Parathyroid adenoma (tissue), 2 donors: ENCODE measurements at regions not wholly inside any gene's neighbourhood (a gene's known extent, or its start where the extent isn't known, plus 50 kb on each side); places are given as distances from the start of the nearest gene placed in this dataset.
A peak's percentile ranks its signal among the peaks of the same experiment; 100 is the strongest.

Experiments used
- H2AFZ ChIP-seq: fragments of 300-600 bp; sonication (generic); one replicate; pipeline ENCODE4 v1.7.0; 2017; ENCODE audit warnings: antibody characterized with exemption, mild to moderate bottlenecking
- H3K27ac ChIP-seq: fragments of 300-600 bp; sonication (generic); one replicate; pipeline ENCODE4 v1.7.0; 2017
- H3K27me3 ChIP-seq: fragments of 300-600 bp; sonication (generic); one replicate; pipeline ENCODE4 v1.7.0; 2017; ENCODE audit warnings: low read length; ENCODE audit not compliant: control insufficient read depth, insufficient read depth
- H3K36me3 ChIP-seq: fragments of 300-600 bp; sonication (generic); one replicate; pipeline ENCODE4 v1.7.0; 2017; ENCODE audit warnings: low read length; ENCODE audit not compliant: control insufficient read depth, insufficient read depth
- H3K4me1 ChIP-seq: fragments of 300-600 bp; sonication (generic); one replicate; pipeline ENCODE4 v1.7.0; 2017; ENCODE audit warnings: control low read depth
- H3K4me2 ChIP-seq: fragments of 300-600 bp; sonication (generic); one replicate; pipeline ENCODE4 v1.7.0; 2017; ENCODE audit warnings: low read length
- H3K4me3 ChIP-seq: fragments of 300-600 bp; sonication (generic); one replicate; pipeline ENCODE4 v1.7.0; 2017; ENCODE audit warnings: low read depth, low read length
- H3K79me2 ChIP-seq: fragments of 300-600 bp; sonication (generic); one replicate; pipeline ENCODE4 v1.7.0; 2017; ENCODE audit warnings: control low read depth
- H3K9ac ChIP-seq: fragments of 300-600 bp; sonication (generic); one replicate; pipeline ENCODE4 v1.7.0; 2017; ENCODE audit warnings: mild to moderate bottlenecking
- H3K9me3 ChIP-seq: fragments of 300-600 bp; sonication (generic); one replicate; pipeline ENCODE4 v1.7.0; 2017; ENCODE audit warnings: low read length; ENCODE audit not compliant: control insufficient read depth
- CTCF ChIP-seq: fragments of 300-600 bp; sonication (generic); IDR thresholded peaks from one replicate; pipeline ENCODE4 v1.7.0; 2017; ENCODE audit warnings: antibody characterized with exemption, mild to moderate bottlenecking
- donor health status: primary hyperparathyroidism.

DNA sequence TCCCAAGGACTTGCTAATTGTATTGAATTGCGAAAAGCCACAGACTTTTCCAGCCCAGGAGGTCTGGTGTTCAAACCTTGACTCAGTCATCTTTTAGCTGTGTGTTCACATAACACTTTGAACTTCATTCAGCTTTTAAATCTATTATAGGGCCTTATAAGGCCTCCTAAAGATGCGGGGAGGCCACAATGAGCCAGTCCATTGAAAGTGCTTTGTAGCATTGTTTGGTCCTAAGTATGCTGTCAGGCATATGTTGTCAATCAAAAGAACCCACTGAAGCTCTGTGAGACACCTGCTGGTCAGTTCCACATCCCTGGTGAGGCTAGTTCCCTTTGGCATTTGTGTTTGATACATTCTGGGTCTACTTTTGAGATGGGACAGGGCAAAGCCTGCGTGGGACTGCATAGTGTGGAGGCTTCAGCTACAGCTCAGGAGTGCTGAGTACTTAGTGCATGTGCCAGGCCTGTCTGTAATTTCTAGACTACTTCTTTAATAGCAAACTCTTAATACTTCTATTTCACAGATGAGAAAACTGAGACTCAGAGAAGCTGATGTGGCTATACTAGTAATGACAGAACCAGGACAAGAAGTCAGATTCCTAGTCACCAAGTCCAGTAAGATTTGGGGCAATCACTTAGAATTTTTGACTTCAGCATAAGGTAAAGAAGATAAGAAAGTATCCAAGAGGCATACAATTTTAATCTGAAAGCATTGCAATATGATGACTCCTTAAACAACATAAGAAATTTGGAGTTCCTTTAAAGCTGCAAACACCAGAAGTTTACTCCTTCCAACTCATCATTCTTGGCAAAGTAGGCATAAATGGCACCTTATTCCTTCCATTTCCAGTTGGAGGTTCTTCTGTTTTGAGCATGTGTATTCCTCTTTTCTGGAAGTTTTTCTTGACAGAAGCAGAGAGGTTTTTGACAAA lies 213.0 kb downstream of the PDCD6IP start:
- H3K36me3 ChIP-seq = no peaks in the 10 kb centered on the region
- TF ChIP-seq CTCF = no peak

DNA sequence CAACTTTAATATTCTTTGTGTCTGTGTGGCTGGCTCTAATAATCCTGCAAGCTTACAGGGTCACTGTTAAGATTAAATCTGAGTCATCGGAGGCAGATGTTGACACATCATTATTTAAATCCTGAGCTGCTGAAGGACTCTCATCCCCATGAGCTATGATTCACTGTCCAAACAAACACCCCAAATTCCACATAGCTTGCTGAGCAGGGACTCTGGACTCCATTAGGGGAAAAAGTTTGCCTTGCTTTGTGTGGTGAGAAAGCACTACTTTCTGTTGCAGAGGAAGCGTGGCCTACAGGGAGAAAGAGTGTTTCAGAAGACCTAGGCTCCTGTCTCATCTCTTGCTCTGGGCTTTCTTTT lies 213.7 kb downstream of the PDCD6IP start:
- Histone ChIP-seq H3K27me3 (no peaks in the 10 kb centered on the region), H3K9me3 (no peaks in the 10 kb centered on the region), H3K4me2 (no peak overlapping the region), H3K4me3 (no peak overlapping the region), H2AFZ (peak overlapping the region; percentile 59), H3K4me1 (peaks cover 3% of the 10 kb centered on the region), H3K36me3 (no peaks in the 10 kb centered on the region), H3K27ac (no peak overlapping the region), H3K79me2 (no peaks in the 10 kb centered on the region), H3K9ac (no peak overlapping the region)
- TF ChIP-seq CTCF = no peak

More for the DNA sequence above, 213.0 kb downstream of the PDCD6IP start:
- no peaks in the 10 kb centered on the region for H3K79me2 ChIP-seq
- H2AFZ ChIP-seq = peak overlapping the region; percentile 59
- no peak overlapping the region for H3K27ac ChIP-seq
- H3K4me1 ChIP-seq = peaks cover 3% of the 10 kb centered on the region
- H3K4me2 ChIP-seq = no peak overlapping the region
- no peak overlapping the region for H3K4me3 ChIP-seq
- H3K9me3 ChIP-seq = no peaks in the 10 kb centered on the region
- no peak overlapping the region for H3K9ac ChIP-seq
- H3K27me3 ChIP-seq = no peaks in the 10 kb centered on the region

DNA sequence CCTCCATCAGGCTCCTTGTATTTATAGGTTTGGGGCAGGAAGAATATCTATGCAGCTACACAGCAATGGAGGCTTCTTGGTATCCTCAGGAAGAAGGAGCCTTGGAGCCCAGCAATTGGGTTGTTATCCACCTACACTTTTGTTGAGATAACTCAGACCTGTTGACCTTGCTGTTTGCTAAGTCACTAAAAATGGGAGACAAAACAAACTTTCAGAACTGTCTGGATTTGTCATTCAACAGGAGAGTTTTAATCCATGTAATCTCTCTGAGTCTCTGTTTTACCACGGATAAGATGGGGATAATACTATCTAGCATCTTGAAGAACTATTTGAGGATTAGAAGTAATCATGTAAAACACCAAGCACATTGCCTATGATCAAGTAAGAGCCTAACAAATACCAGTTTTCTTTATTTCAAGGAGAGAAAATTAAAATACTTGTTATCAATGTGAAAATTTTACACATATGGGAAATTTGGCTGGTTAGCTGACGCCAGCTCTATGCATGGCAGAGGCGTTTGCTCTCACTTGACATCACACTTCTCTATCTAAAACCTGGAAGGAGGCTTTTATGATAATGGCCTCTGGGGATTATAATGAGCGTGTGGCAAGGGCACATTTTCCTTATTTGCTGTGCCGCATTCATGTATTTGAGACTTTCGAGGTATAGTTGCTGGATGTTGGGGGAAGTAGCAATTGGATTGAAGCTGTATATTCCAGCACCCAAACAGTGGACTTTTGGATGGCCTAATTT lies 215.6 kb downstream of the PDCD6IP start:
- no peak overlapping the region for H3K9ac ChIP-seq
- no peak overlapping the region for H3K4me2 ChIP-seq
- no peaks in the 10 kb centered on the region for H3K36me3 ChIP-seq
- peaks cover 3% of the 10 kb centered on the region for H3K4me1 ChIP-seq
- no peaks in the 10 kb centered on the region for H3K9me3 ChIP-seq
- H3K4me3 ChIP-seq = no peak overlapping the region
- H3K27me3 ChIP-seq = no peaks in the 10 kb centered on the region
- H3K79me2 ChIP-seq = no peaks in the 10 kb centered on the region
- no peak overlapping the region for H3K27ac ChIP-seq
- TF ChIP-seq CTCF = no peak
- H2AFZ ChIP-seq = no peak overlapping the region

DNA sequence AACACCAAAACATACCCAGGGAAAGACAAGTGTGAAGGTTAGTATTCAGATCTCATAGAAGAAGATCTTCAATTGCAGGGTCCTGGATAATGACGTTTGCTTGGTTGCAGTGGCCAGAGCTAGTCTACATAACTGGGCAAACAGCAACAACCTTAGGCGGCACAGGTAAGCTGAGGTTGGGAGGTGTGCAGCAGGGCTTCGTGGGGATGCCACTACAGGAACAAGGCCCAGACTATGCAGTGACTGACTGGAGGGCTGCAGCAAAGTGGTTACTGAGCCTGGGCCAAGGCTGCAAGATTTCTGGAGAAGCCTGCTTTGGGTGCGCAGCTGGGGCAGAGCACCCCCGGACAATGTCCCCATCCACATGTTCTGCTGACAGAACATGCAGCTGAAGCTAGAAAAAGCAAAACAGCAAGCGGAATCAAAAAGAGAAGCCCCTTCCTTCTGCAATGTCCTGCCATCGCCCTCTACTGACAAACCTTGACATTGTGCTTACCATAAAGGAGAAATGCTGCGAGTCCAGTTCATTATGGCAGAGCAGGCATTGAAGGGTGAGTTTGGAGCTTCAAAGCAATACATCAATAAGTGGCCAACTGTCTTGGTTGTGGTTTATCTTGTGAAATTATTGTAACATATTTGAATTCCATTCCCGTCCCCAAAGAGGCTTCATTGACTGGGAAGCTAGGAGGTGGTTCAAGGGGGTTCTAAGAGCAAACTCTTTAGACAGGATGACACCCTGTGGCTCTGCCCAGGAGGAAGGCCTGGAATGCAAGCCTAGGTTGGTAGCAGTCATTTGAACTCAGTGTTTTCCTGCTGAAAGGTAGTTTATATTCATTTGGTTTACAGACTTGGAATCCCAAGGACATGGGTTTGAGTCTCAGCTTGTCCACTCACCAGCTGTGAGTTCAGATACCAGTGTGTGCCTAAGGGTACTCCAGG lies 217.0 kb downstream of the PDCD6IP start:
- Histone ChIP-seq H3K4me3 (no peak overlapping the region), H2AFZ (no peak overlapping the region), H3K36me3 (no peaks in the 10 kb centered on the region), H3K27me3 (no peaks in the 10 kb centered on the region), H3K4me2 (no peak overlapping the region), H3K9me3 (no peaks in the 10 kb centered on the region), H3K27ac (no peak overlapping the region), H3K4me1 (peaks cover 3% of the 10 kb centered on the region), H3K9ac (no peak overlapping the region), H3K79me2 (no peaks in the 10 kb centered on the region)
- no peak for TF ChIP-seq CTCF
